ENCODE measurements at regions not wholly inside any gene's neighbourhood (a gene's known extent, or its start where the extent isn't known, plus 50 kb on each side); places are given as distances from the start of the nearest gene placed in this dataset.

DNA sequence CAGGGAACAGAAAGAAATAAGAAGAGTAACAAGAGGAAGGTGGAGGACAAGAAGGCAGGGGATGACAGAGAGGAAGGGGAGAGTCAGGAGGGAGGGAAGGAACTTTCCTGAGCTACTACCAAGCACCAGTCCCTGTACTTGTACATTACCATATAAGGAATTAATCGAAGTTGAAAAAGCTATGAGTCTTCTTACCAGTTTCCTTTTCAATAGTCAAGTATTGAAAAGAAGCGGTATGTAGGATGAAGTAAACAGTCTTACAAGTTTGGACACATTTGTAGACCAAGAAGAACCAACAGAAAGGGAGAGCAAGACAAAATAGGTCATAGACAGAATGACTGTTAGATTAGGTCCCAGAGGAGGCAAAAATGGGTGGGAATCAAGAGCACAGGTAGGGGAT, 629.7 kb upstream of the DIPK2B start:
- H3K27ac ChIP-seq (ENCODE audit: low read depth in 2 of 2, low read length in 1 of 2) = no peak overlapping the region
- 55 to 62% methylated on average over 2 of the region's 2 CpGs for WGBS, 2 donors
- H3K9me3 ChIP-seq (ENCODE audit: control insufficient read depth in 2 of 2, insufficient read depth in 1 of 2, low read depth in 1 of 2, low read length in 1 of 2) = no peaks in the 10 kb centered on the region
- no peak overlapping the region for H3K4me3 ChIP-seq (ENCODE audit: low read depth in 1 of 2, low read length in 2 of 2)
- H3K27me3 ChIP-seq (ENCODE audit: control insufficient read depth in 1 of 2, insufficient read depth in 2 of 2, low read length in 2 of 2) = peaks cover 0 to 5% of the 10 kb centered on the region in 2 donors
- no peaks in the 10 kb centered on the region for H3K36me3 ChIP-seq (ENCODE audit: control insufficient read depth in 2 of 2, insufficient read depth in 2 of 2, low read length in 1 of 2)
- H3K4me1 ChIP-seq (ENCODE audit: control insufficient read depth in 2 of 2, insufficient read depth in 2 of 2, low read length in 1 of 2) = no peaks in the 10 kb centered on the region

DNA sequence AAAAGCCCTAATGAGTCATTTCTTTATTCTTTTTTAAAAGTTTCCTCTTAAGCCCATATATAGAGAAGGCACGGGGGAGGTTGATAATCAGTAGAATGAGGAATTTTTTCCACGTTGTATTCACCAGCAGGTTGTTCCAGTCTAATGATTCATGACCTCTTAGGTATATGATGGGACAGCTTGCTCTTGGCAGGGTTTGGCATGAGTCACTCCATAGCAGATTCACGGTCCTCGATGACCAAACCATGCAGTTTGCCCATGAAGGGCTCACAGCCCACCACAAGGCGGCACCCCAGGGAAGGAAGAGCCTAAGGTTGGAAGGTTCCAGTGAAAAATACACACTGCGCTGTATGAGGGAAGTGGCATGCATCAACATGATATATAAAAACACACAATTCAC, 623.8 kb upstream of the DIPK2B start:
- no peaks in the 10 kb centered on the region for H3K36me3 ChIP-seq (ENCODE audit: control insufficient read depth in 2 of 2, insufficient read depth in 2 of 2, low read length in 1 of 2)
- peaks cover 0 to 5% of the 10 kb centered on the region in 2 donors for H3K27me3 ChIP-seq (ENCODE audit: control insufficient read depth in 1 of 2, insufficient read depth in 2 of 2, low read length in 2 of 2)
- no peak overlapping the region for H3K27ac ChIP-seq (ENCODE audit: low read depth in 2 of 2, low read length in 1 of 2)
- no peak overlapping the region for H3K4me3 ChIP-seq (ENCODE audit: low read depth in 1 of 2, low read length in 2 of 2)
- H3K4me1 ChIP-seq (ENCODE audit: control insufficient read depth in 2 of 2, insufficient read depth in 2 of 2, low read length in 1 of 2) = no peaks in the 10 kb centered on the region
- 21 to 44% methylated on average over 6 of the region's 6 CpGs for WGBS, 2 donors
- H3K9me3 ChIP-seq (ENCODE audit: control insufficient read depth in 2 of 2, insufficient read depth in 1 of 2, low read depth in 1 of 2, low read length in 1 of 2) = no peaks in the 10 kb centered on the region

DNA sequence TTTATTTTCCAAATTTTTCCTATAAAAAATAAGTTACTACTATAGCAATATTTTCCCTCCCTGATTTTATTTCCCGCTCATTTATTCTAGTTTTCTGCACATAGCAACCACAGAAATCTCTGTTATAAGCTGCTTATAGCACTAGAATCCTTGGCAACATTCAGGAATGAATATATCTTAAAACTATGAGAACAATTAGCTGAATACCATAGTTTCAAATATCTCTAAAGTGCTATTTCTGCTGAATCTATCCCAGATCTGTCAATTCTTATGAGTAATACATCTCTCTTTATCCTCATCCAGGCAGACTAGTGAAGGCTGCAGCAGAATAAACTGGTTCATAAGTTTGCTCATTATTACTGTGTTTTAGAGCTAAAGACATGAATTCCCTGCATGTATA, 622.9 kb upstream of the DIPK2B start:
- Histone ChIP-seq H3K27ac (ENCODE audit: low read depth in 2 of 2, low read length in 1 of 2) (no peak overlapping the region), H3K36me3 (ENCODE audit: control insufficient read depth in 2 of 2, insufficient read depth in 2 of 2, low read length in 1 of 2) (no peaks in the 10 kb centered on the region), H3K4me1 (ENCODE audit: control insufficient read depth in 2 of 2, insufficient read depth in 2 of 2, low read length in 1 of 2) (no peaks in the 10 kb centered on the region), H3K27me3 (ENCODE audit: control insufficient read depth in 1 of 2, insufficient read depth in 2 of 2, low read length in 2 of 2) (no peaks in the 10 kb centered on the region), H3K4me3 (ENCODE audit: low read depth in 1 of 2, low read length in 2 of 2) (no peak overlapping the region), H3K9me3 (ENCODE audit: control insufficient read depth in 2 of 2, insufficient read depth in 1 of 2, low read depth in 1 of 2, low read length in 1 of 2) (no peaks in the 10 kb centered on the region)
- 82 to 97% methylated on average over 1 of the region's 1 CpG for WGBS, 2 donors

DNA sequence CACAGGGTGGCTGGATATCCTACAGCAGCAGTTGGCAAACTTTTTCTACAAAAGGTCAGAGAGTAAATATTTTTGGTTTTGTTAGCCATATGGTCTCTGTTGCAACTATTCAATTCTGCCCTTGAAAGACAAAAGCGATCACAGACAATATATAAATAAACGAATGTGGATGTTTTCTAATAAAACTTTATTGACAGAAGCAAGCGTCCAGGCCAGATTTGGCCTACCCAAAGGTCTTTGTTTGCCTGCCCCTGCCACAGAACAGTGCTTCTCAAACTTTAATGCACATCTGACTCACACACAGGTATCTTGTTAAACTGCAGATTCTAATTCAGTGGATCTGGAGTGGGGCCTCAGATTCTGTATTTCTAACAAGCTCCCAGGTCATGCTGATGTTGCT, 621.4 kb upstream of the DIPK2B start:
- Histone ChIP-seq H3K4me3 (ENCODE audit: low read depth in 1 of 2, low read length in 2 of 2) (no peak overlapping the region), H3K9me3 (ENCODE audit: control insufficient read depth in 2 of 2, insufficient read depth in 1 of 2, low read depth in 1 of 2, low read length in 1 of 2) (no peaks in the 10 kb centered on the region), H3K36me3 (ENCODE audit: control insufficient read depth in 2 of 2, insufficient read depth in 2 of 2, low read length in 1 of 2) (no peaks in the 10 kb centered on the region), H3K4me1 (ENCODE audit: control insufficient read depth in 2 of 2, insufficient read depth in 2 of 2, low read length in 1 of 2) (no peaks in the 10 kb centered on the region), H3K27me3 (ENCODE audit: control insufficient read depth in 1 of 2, insufficient read depth in 2 of 2, low read length in 2 of 2) (no peaks in the 10 kb centered on the region), H3K27ac (ENCODE audit: low read depth in 2 of 2, low read length in 1 of 2) (no peak overlapping the region)
- WGBS, 2 donors = 77 to 94% methylated on average over 3 of the region's 3 CpGs

DNA sequence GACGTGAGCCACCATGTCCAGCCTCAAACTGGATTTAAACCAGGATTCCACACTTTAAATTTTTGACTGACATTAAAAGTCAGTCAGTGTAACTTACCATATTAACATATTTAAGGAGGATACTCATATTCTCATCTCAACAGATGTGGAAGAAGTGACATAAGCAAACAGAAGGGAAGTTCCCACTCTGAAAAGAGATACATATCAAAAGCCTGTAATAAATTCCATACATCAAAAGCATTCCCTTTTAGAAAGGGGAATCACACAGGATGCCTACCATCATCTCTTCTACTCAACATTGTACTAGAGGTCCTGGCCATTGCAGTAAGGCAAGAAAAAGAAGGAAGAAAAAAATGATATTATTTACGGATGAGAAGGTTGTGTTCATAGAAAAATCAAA, 618.2 kb upstream of the DIPK2B start:
- Histone ChIP-seq H3K4me1 (ENCODE audit: control insufficient read depth in 2 of 2, insufficient read depth in 2 of 2, low read length in 1 of 2) (no peaks in the 10 kb centered on the region), H3K36me3 (ENCODE audit: control insufficient read depth in 2 of 2, insufficient read depth in 2 of 2, low read length in 1 of 2) (no peaks in the 10 kb centered on the region), H3K27me3 (ENCODE audit: control insufficient read depth in 1 of 2, insufficient read depth in 2 of 2, low read length in 2 of 2) (no peaks in the 10 kb centered on the region), H3K27ac (ENCODE audit: low read depth in 2 of 2, low read length in 1 of 2) (no peak overlapping the region), H3K4me3 (ENCODE audit: low read depth in 1 of 2, low read length in 2 of 2) (no peak overlapping the region), H3K9me3 (ENCODE audit: control insufficient read depth in 2 of 2, insufficient read depth in 1 of 2, low read depth in 1 of 2, low read length in 1 of 2) (no peaks in the 10 kb centered on the region)
- 84 to 85% methylated on average over 2 of the region's 2 CpGs for WGBS, 2 donors

DNA sequence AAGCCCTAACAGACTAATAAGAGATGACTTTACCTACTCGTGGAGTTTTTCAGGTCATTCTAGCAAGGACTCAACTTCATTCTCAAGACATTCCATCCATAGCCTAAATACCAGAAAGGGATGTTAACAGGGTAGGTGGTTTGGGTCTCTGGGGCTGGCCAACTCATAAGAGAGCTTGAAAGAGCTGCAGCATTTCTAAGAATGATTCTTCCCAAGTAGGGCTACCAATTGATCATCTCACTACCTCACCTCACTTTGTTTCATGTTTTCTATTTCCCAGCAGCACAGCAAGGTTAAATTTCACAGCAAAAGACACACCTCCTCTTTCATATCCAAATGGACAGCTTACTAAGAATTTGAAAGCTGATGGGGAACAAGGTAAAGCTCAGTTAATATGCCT, 614.8 kb upstream of the DIPK2B start:
- Histone ChIP-seq H3K4me3 (ENCODE audit: low read depth in 1 of 2, low read length in 2 of 2) (no peak overlapping the region), H3K36me3 (ENCODE audit: control insufficient read depth in 2 of 2, insufficient read depth in 2 of 2, low read length in 1 of 2) (no peaks in the 10 kb centered on the region), H3K27me3 (ENCODE audit: control insufficient read depth in 1 of 2, insufficient read depth in 2 of 2, low read length in 2 of 2) (no peaks in the 10 kb centered on the region), H3K27ac (ENCODE audit: low read depth in 2 of 2, low read length in 1 of 2) (no peak overlapping the region), H3K4me1 (ENCODE audit: control insufficient read depth in 2 of 2, insufficient read depth in 2 of 2, low read length in 1 of 2) (no peaks in the 10 kb centered on the region), H3K9me3 (ENCODE audit: control insufficient read depth in 2 of 2, insufficient read depth in 1 of 2, low read depth in 1 of 2, low read length in 1 of 2) (no peaks in the 10 kb centered on the region)
- whole genome bisulfite sequencing, 2 donors = 63 to 76% methylated on average over 1 of the region's 1 CpG

DNA sequence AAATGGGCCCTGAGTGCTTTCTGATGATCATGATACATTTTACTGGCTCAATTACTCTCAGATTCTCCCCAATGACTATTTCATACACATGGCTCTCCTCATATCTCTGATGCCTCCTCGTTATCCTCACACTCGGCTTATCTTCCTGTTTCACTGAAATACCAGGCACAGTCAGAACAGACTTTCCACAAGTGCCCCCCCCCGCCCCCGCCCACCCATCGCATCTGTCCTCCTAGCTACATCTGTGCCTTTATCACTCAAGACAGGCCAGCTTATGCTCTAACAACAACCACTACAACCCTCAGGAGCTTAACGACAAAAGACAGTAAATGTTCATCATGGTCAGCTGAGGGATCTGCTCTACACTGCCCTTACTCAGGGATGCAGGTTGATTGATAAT, 610.6 kb upstream of the DIPK2B start:
- WGBS, 2 donors = 72 to 84% methylated on average over 6 of the region's 6 CpGs
- Histone ChIP-seq H3K36me3 (ENCODE audit: control insufficient read depth in 2 of 2, insufficient read depth in 2 of 2, low read length in 1 of 2) (no peaks in the 10 kb centered on the region), H3K27me3 (ENCODE audit: control insufficient read depth in 1 of 2, insufficient read depth in 2 of 2, low read length in 2 of 2) (no peaks in the 10 kb centered on the region), H3K9me3 (ENCODE audit: control insufficient read depth in 2 of 2, insufficient read depth in 1 of 2, low read depth in 1 of 2, low read length in 1 of 2) (no peaks in the 10 kb centered on the region), H3K4me3 (ENCODE audit: low read depth in 1 of 2, low read length in 2 of 2) (no peak overlapping the region), H3K4me1 (ENCODE audit: control insufficient read depth in 2 of 2, insufficient read depth in 2 of 2, low read length in 1 of 2) (peaks cover 0 to 1% of the 10 kb centered on the region in 2 donors), H3K27ac (ENCODE audit: low read depth in 2 of 2, low read length in 1 of 2) (no peak overlapping the region)

DNA sequence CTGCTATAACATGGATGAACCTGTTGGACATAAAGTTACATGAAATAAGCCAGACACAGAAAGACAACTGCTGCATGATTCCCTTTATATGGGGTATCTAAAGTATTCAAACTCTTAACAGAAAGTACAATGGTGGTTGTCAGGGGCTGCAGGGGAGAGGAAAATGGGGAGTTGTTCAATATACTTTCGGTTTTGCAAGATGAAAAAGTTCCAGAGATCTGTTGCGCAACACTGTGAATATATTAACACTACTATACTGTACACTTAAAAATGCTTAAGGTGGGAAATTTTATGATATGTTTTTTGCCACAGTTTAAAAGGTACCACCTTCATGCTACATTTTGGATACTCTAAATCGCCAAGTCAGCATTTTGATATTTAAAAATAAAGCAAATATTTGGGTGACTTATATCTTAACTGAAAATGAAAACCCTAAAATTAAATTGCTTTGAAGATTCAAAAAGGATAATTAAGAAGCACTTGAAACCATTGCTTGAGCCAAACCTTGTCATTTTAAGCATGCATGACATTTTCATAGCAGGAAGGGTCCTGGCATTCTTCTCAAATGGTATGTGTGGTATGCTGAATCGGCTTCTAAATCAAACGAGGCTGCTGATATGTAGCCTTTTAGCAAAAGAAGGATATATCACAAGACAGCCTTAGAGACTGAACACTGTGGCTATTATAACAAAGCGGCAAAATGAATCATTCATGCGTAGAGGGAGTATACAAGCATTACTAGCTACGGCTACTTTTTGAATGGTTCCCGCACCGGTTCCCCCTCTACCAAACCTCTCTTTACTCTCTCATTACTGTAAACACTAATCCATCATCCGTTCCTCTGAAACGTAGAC, 607.1 kb upstream of the DIPK2B start:
- Histone ChIP-seq H3K9me3 (ENCODE audit: control insufficient read depth in 2 of 2, insufficient read depth in 1 of 2, low read depth in 1 of 2, low read length in 1 of 2) (no peaks in the 10 kb centered on the region), H3K27me3 (ENCODE audit: control insufficient read depth in 1 of 2, insufficient read depth in 2 of 2, low read length in 2 of 2) (no peaks in the 10 kb centered on the region), H3K36me3 (ENCODE audit: control insufficient read depth in 2 of 2, insufficient read depth in 2 of 2, low read length in 1 of 2) (no peaks in the 10 kb centered on the region), H3K4me1 (ENCODE audit: control insufficient read depth in 2 of 2, insufficient read depth in 2 of 2, low read length in 1 of 2) (peaks cover 2% of the 10 kb centered on the region in 2 donors), H3K4me3 (ENCODE audit: low read depth in 1 of 2, low read length in 2 of 2) (no peak overlapping the region), H3K27ac (ENCODE audit: low read depth in 2 of 2, low read length in 1 of 2) (no peak overlapping the region)
- WGBS, 2 donors = 22 to 46% methylated on average over 12 of the region's 12 CpGs

DNA sequence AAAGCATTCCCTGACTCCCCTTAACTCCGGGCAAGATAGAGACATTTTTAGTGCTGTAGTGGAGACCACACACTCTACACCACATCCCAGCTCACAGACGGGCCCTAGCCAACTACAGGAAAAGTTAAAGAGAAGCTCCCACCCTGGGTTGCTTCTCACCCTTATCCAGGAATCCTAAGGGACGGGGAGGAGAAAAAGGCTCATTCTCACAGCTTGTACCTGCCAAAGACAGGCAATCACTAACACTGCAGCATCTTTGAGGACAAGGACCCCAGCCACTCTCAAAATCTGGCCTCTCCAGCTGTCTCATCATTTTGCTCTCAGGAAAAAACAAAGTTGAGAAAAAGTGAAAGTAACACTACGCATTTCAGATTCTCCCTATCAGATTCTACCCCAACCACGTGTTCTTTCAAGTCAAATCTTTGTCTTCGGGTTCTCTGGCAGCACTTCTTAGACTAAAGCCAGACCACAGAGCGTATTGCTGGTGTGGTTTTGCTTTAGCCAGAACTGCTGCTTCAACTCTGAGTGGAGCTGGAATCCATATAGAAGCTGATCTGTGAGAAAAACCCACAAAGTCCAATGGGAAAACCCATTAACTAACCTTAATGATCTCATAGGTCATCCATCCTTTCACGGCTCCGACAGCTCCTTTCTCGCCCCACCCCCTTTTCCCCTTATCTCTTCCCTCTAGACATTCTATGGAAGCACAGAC, 605.9 kb upstream of the DIPK2B start:
- Histone ChIP-seq H3K9me3 (ENCODE audit: control insufficient read depth in 2 of 2, insufficient read depth in 1 of 2, low read depth in 1 of 2, low read length in 1 of 2) (no peaks in the 10 kb centered on the region), H3K4me3 (ENCODE audit: low read depth in 1 of 2, low read length in 2 of 2) (no peak overlapping the region), H3K27me3 (ENCODE audit: control insufficient read depth in 1 of 2, insufficient read depth in 2 of 2, low read length in 2 of 2) (no peaks in the 10 kb centered on the region), H3K4me1 (ENCODE audit: control insufficient read depth in 2 of 2, insufficient read depth in 2 of 2, low read length in 1 of 2) (peaks cover 2% of the 10 kb centered on the region in 2 donors), H3K27ac (ENCODE audit: low read depth in 2 of 2, low read length in 1 of 2) (peak overlapping the region; percentile 59 to 62), H3K36me3 (ENCODE audit: control insufficient read depth in 2 of 2, insufficient read depth in 2 of 2, low read length in 1 of 2) (no peaks in the 10 kb centered on the region)
- WGBS, 2 donors = 23 to 45% methylated on average over 10 of the region's 10 CpGs

DNA sequence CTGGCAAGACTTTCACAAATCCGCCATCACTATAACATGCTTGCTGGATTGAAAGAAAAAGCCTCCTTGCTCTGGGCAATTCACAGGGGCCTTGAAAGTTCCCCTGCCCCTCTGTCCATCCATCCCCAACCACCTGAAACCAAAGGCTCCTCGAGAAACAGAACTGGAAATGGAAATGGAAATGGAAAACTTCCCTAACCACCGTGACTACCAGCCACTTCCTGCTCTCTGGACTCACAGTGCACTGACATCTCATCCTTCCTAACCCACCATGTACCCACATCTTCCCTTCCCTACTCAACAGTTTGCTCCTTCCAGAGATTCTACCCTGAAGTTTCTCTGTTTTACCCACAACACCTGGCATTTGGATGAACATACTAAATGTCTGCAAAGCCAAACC, 603.6 kb upstream of the DIPK2B start:
- H3K4me1 ChIP-seq (ENCODE audit: control insufficient read depth in 2 of 2, insufficient read depth in 2 of 2, low read length in 1 of 2) = peaks cover 2% of the 10 kb centered on the region in 2 donors
- WGBS, 2 donors = 72 to 83% methylated on average over 3 of the region's 3 CpGs

More for the DNA sequence above, 603.6 kb upstream of the DIPK2B start:
- H3K36me3 ChIP-seq (ENCODE audit: control insufficient read depth in 2 of 2, insufficient read depth in 2 of 2, low read length in 1 of 2) = no peaks in the 10 kb centered on the region
- no peaks in the 10 kb centered on the region for H3K27me3 ChIP-seq (ENCODE audit: control insufficient read depth in 1 of 2, insufficient read depth in 2 of 2, low read length in 2 of 2)
- H3K27ac ChIP-seq (ENCODE audit: low read depth in 2 of 2, low read length in 1 of 2) = no peak overlapping the region
- H3K4me3 ChIP-seq (ENCODE audit: low read depth in 1 of 2, low read length in 2 of 2) = no peak overlapping the region
- H3K9me3 ChIP-seq (ENCODE audit: control insufficient read depth in 2 of 2, insufficient read depth in 1 of 2, low read depth in 1 of 2, low read length in 1 of 2) = no peaks in the 10 kb centered on the region

Measured in esophagus (tissue), 2 donors.